Thyroid gland (tissue), 4 donors: ENCODE measurements at regions not wholly inside any gene's neighbourhood (a gene's known extent, or its start where the extent isn't known, plus 50 kb on each side); places are given as distances from the start of the nearest gene placed in this dataset.
"Not testable (repeated sequence)": the region's sequence is repeated elsewhere in the genome, so short reads cannot be mapped to it uniquely, and the experiment has no call there.

Experiments
- DNase-seq, 2 donors: peaks; one replicate each; pipeline ENCODE4 v3.0.0-alpha.2; 2019
- H3K27ac ChIP-seq, 3 donors: fragments of 200-600 bp; sonication (generic); 1 replicate in 2 of 3; 2 replicates in 1 of 3; pipeline ENCODE4 v1.5.1; 2016 to 2019; ENCODE audit warnings: mild to moderate bottlenecking in 1 of 3, moderate library complexity in 1 of 3
- H3K27me3 ChIP-seq: fragments of 200-600 bp; sonication (generic); one replicate; pipeline ENCODE4 v1.5.1; 2019
- H3K36me3 ChIP-seq, 2 donors: fragments of 200-600 bp; sonication (generic); one replicate each; pipeline ENCODE4 v1.5.1; 2016 to 2019
- H3K4me1 ChIP-seq, 2 donors: fragments of 200-600 bp; sonication (generic); one replicate each; pipeline ENCODE4 v1.5.1; 2017 to 2019
- H3K4me3 ChIP-seq, 3 donors: fragments of 200-600 bp; sonication (generic); replicated peaks in 1 of 3; 1 replicate in 2 of 3; 2 replicates in 1 of 3; pipeline ENCODE4 v1.5.1; 2016; ENCODE audit warnings: mild to moderate bottlenecking in 1 of 3
- H3K9me3 ChIP-seq: fragments of 200-600 bp; sonication (generic); one replicate; pipeline ENCODE4 v1.5.1; 2017
- CTCF ChIP-seq, 6 experiments: fragments of 200-600 bp in 3 of 6; fragments of 450-650 bp in 3 of 6; sonication (generic) in 3 of 6; IDR thresholded peaks; one replicate each; pipeline ENCODE4 v1.5.1; 2016 to 2019; ENCODE audit warnings: antibody characterized with exemption in 6 of 6, mild to moderate bottlenecking in 2 of 6, inconsistent platforms in 1 of 6, moderate library complexity in 1 of 6
- POLR2A ChIP-seq, 2 donors: fragments of 450-650 bp; IDR thresholded peaks; one replicate each; pipeline ENCODE4 v1.6.1; 2017; ENCODE audit warnings: antibody characterized with exemption in 2 of 2, mild to moderate bottlenecking in 2 of 2, moderate library complexity in 1 of 2
- WGBS, 2 donors: methylation state at CpG; one replicate each; pipeline ENCODE4 v1.1.5; 2017; 5-methylcytosine and 5-hydroxymethylcytosine counted together
- intact Hi-C: fragments of 100-400 bp; cut with DNase I; formaldehyde crosslinking; loops from one replicate; pipeline ENCODE4 v1.15.1; 2023

GRCh38 chrX:17984415-17984814 is 123.3 kb upstream of the RAI2 start:
- no peak for DNase-seq
- intact Hi-C loops: no loop called here
- 67 to 69% methylated on average over 3 to 4 of the region's 5 CpGs for WGBS, 2 donors
- H3K4me3 ChIP-seq: no peak overlapping the region
- H3K27me3 ChIP-seq: no peaks in the 10 kb centered on the region
- no peak overlapping the region for H3K27ac ChIP-seq
- H3K36me3 ChIP-seq: no peaks in the 10 kb centered on the region
- no peaks in the 10 kb centered on the region for H3K4me1 ChIP-seq
- no peaks in the 10 kb centered on the region for H3K9me3 ChIP-seq
- TF ChIP-seq POLR2A (IDR thresholded peaks at IDR 0.05) (no peak), CTCF (IDR thresholded peaks at IDR 0.05) (no peak)

- intact Hi-C loops: no loop called here
- no peaks in the 10 kb centered on the region for H3K27me3 ChIP-seq
- no peak overlapping the region for H3K27ac ChIP-seq
- no peaks in the 10 kb centered on the region for H3K4me1 ChIP-seq
- H3K4me3 ChIP-seq: no peak overlapping the region
- no peaks in the 10 kb centered on the region for H3K9me3 ChIP-seq
- no peak for DNase-seq
- WGBS, 2 donors: 73 to 82% methylated on average over 1 of the region's 1 CpG
- no peaks in the 10 kb centered on the region for H3K36me3 ChIP-seq
- no peak for TF ChIP-seq CTCF (IDR thresholded peaks at IDR 0.05)
- TF ChIP-seq POLR2A (IDR thresholded peaks at IDR 0.05): no peak
Observed at GRCh38 chrX:17983389-17983788, 122.3 kb upstream of the RAI2 start.

GRCh38 chrX:17977696-17978095 is 116.6 kb upstream of the RAI2 start:
- intact Hi-C loops: no loop called here
- no peaks in the 10 kb centered on the region for H3K4me1 ChIP-seq
- H3K9me3 ChIP-seq: no peaks in the 10 kb centered on the region
- no CpG with 5 or more reads among the region's 3 CpGs for WGBS, 2 donors
- no peaks in the 10 kb centered on the region for H3K27me3 ChIP-seq
- no peak overlapping the region for H3K27ac ChIP-seq
- DNase-seq: no peak
- no peaks in the 10 kb centered on the region for H3K36me3 ChIP-seq
- no peak overlapping the region for H3K4me3 ChIP-seq
- TF ChIP-seq POLR2A (IDR thresholded peaks at IDR 0.05) (no peak), CTCF (IDR thresholded peaks at IDR 0.05) (no peak)

GRCh38 chrX:17976955-17977354 is 115.9 kb upstream of the RAI2 start:
- WGBS, 2 donors: 76 to 79% methylated on average over 2 to 3 of the region's 3 CpGs
- H3K36me3 ChIP-seq: no peaks in the 10 kb centered on the region
- no peaks in the 10 kb centered on the region for H3K27me3 ChIP-seq
- no peak for TF ChIP-seq CTCF (IDR thresholded peaks at IDR 0.05)
- no peak for TF ChIP-seq POLR2A (IDR thresholded peaks at IDR 0.05)
- no peak for DNase-seq
- H3K9me3 ChIP-seq: no peaks in the 10 kb centered on the region
- intact Hi-C loops: no loop called here
- no peak overlapping the region for H3K27ac ChIP-seq
- no peak overlapping the region for H3K4me3 ChIP-seq
- H3K4me1 ChIP-seq: no peaks in the 10 kb centered on the region

- H3K27me3 ChIP-seq, intact Hi-C loops: not testable (repeated sequence)
- WGBS, 2 donors: 95 to 96% methylated on average over 5 of the region's 5 CpGs
Observed at GRCh38 chrX:17975349-17975748, 114.3 kb upstream of the RAI2 start.

GRCh38 chrX:17968367-17968766 is 107.3 kb upstream of the RAI2 start:
- TF ChIP-seq POLR2A (IDR thresholded peaks at IDR 0.05): no peak
- no peak for TF ChIP-seq CTCF (IDR thresholded peaks at IDR 0.05)
- Histone ChIP-seq H3K9me3 (no peaks in the 10 kb centered on the region), H3K27ac (no peak overlapping the region), H3K4me3 (no peak overlapping the region), H3K4me1 (peaks cover 0 to 4% of the 10 kb centered on the region in 2 donors), H3K36me3 (no peaks in the 10 kb centered on the region), H3K27me3 (peaks cover 3% of the 10 kb centered on the region)
- DNase-seq: no peak
- intact Hi-C loops: no loop called here
- 51 to 65% methylated on average over 8 of the region's 8 CpGs for WGBS, 2 donors

More at GRCh38 chrX:17975349-17975748, 114.3 kb upstream of the RAI2 start:
- not testable (repeated sequence) for H3K9me3 ChIP-seq, H3K4me3 ChIP-seq, H3K27ac ChIP-seq, H3K4me1 ChIP-seq, H3K36me3 ChIP-seq, DNase-seq
